RPMI7951 (cell line): ENCODE measurements at regions not wholly inside any gene's neighbourhood (a gene's known extent, or its start where the extent isn't known, plus 50 kb on each side); places are given as distances from the start of the nearest gene placed in this dataset.
"Not testable (repeated sequence)": the region's sequence is repeated elsewhere in the genome, so short reads cannot be mapped to it uniquely, and the experiment has no call there.

Experiments
- DNase-seq: peaks from one replicate; pipeline ENCODE4 v3.0.0-alpha.2; 2012; ENCODE audit warnings: low read depth

DNA sequence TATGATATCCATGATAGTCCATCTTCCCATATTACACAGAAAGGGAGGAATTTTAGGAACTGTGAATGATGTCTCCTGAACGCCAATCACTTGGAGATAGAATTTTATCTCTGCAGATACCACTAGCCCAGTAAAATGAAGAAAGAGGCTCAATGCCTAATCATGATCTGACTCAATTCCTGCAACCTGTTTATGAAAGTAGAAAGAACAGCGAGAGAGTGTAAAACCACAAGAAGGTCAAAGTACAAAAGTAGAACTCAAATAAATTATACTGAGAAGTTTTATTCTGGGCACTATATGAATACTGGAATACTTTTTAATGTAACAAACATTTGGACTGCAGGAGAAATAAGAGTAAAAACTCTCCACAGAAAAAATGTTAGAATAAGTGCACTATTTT is 892.1 kb upstream of the DDX18 start:
- no peak for DNase-seq

DNA sequence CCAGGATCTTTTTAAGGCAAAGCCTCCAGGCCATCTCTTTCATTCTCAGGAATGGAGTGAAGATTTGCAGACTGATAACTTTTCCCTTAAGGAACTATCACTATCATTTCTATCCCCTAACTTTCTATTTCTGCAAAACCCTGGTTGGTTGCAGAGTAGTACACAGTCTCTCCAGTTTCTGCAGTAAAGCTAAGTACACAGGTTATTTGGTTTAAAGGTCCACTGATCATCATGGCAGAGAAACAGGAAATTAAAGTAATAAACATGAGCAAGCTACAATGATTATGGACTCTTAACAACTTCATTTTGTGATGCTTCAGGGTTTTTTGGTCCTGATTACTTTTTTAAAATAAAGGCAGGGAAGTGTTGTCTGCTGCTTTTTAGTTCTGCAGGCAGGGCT is 890.0 kb upstream of the DDX18 start:
- no peak for DNase-seq

DNA sequence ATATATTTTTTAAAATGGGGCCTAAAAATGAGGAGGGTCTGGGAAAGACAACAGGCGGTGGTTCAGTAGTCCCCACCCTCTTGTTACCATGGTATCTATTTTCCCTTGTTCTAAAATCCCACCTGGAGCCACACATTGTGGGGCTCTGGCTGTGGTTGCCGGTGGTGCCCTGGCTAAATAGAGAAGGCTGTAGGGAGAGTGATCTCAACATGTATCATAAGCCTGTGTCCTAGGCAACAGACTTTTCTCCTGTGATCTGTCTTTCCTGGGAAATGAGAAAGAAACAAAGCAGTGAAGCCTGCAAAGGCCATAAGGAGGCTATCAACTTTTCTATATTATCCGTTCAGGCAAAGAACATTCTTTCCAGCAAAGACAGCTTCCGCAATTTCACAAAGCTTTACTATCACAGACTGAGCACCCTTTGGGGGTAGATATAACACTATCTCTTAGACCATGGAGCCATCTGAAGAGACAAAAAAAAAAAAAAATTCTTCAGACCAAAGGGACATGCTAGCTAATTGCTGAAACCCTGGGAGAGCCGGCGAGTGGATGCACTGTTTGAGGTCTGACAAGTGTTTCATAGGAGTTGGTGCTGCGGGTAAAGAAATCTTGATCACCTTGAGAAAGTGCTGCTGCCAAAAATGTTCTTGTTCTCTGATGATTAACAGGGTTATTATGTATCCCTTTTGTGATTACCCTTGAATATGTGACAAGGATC is 879.2 kb upstream of the DDX18 start:
- no peak for DNase-seq

DNA sequence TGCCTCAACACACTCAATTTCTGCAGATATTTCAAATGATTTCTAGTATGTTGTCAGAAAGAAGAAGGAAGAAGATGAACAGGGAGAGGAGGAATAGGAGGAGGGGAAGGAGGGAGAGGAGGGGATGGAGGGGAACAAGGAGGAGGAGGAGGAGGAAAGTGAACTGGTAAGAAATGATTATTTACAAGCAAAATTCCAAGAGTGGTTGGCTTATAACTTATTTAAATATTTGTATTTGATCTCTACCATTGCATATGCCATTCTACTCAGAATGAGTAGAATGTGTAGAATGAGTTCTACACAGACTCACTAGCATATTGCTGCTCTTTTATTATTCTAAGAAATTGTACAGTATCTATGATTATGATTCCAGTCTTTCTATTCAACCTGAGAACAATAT is 866.2 kb upstream of the DDX18 start:
- no peak for DNase-seq

DNA sequence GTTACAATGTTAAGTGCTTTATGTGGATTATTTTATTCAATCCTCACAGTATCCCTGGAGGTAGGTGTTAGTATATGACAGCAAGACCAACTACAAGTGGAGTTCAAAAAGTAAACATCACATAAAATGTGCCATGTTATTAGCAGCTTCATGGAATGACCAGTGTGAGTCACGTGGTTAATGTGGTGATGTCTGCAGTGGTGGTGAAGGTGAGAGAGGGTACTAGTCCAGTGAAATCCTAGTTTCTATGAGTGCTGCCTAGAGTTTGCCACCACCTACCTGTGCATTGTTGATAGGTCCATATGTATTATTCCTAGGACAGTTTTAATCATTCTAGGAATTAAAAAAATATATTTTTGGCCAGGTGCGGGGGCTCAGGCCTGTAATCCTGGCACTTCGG is 865.2 kb upstream of the DDX18 start:
- no peak for DNase-seq

DNA sequence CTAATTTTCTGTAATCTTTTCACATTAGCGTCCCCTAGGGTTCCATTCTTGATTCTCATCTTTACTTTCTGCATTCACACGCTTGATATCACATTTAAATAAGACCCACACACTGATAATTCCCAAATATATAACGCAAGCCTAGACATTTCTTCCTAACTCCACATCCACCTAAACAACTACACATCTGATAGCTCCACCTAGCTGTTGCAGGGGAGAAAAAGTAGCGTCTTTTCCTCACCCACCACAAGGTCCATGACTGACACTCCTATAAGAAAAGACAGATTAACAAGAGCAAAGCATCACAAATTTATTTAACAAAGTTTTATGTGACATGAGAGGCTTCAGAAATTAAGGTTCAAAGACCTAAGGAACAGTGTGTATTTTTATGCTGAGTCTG is 862.2 kb upstream of the DDX18 start:
- no peak for DNase-seq

DNA sequence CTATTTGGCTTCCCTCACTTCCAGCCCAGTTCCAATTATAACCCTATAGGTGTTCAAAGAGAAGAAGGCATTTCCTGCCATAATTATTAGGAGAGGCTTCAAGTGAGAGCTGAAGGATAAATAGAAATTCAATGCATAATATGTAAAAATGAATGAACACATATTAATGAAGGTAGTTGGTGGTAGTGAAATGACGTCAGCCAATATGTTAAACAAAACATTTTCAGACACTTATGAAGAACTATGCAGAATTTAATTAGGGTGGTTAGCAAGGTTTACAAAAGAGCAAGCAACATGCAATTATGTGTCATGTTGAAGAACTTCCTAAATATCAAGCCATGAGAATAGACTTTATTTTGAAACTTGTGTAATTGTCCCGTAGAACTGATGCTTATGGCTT is 858.8 kb upstream of the DDX18 start:
- DNase-seq = no peak

DNA sequence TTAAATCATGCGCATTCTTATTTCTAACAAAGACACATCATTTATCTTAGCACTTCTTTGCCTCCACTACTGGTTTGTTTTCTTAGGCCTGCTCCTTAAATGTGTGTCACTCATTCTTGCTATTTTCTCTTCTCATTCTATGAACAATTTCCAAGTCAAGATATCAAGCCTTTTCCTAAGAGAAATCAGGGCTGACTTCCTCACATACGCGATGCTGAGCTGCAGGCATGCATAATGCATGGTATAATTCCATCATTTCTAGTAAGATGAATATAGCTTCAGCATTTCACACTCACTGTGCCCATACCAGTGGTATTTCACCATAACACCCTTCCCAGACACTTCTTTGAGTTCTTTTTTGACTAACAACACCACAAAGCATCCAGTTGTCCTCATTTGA is 838.9 kb upstream of the DDX18 start:
- no peak for DNase-seq

DNA sequence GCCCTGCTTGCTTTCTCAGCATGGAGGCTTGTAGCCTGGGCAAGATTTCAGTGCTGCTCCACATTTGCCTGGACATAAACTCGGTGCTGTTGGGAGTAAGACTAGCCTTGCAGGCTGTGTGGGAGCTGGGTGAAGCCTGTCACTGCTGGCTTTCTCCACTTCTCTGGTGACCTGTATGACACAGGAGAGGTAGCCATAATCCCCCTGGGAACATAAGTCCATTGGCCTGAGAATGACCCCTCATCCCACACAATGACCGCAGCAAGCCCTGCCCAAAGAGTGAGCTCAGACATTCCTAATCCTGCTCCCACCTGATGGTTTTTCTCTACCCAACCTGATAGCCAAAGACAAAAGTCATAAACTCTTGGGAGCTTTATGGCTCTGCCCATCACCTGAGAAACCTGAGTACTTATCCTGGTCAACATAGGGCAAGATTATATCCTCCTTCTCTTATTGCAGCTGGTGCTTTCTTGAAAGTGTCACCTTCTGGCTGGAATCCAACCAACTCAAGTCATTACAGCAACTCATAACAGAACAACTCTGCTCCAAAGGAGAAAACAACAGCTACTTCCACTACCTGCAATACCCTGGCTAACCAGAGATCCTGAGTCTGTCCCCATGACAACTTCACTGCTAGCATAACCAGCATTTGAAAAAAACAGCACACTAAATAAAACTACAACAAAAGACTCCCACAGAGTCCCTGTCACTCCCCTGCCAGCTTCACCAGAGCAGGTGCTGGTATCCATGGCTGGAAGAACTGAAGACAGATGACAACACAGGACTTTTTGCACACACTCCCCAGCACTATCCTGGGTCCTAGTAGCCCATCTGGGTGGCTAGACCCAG is 834.4 kb upstream of the DDX18 start:
- DNase-seq = no peak

DNA sequence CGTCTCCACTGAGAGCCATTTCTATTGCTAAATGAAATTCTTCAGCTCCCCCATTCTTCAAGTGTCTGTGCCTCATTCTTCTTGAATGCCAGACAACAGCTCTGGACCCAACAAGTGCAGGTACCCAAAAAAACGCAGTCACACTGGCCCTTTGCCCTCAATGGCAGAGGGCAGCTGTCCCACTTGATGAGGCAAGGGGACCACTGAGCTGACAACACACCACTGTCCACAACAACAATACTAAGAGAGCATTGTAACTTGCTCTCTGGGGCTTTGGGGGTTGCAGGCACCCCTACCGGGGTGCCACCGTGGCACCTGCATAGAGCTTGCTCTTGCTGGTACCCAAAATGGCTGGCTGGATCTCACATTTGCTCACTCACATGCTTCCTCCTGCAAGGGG is 827.0 kb upstream of the DDX18 start:
- no peak for DNase-seq

DNA sequence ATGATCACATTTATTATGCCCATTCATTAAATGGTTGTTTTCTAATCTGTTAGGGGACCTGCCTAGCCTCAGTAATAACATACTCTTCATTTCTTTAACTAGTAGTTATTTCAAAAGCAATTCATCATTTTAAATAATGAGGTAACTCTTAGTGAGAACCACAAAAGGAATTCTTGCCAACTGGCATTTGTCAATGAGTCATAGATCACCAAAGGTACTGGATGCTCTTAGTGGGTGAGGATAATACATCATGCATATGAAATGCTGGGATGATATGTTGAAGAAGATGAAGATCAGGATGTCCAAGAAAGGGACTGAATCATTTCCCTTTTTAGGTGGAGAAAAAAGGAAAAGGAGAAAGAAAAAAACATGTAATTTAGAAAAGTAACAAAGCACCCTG is 826.2 kb upstream of the DDX18 start:
- no peak for DNase-seq

DNA sequence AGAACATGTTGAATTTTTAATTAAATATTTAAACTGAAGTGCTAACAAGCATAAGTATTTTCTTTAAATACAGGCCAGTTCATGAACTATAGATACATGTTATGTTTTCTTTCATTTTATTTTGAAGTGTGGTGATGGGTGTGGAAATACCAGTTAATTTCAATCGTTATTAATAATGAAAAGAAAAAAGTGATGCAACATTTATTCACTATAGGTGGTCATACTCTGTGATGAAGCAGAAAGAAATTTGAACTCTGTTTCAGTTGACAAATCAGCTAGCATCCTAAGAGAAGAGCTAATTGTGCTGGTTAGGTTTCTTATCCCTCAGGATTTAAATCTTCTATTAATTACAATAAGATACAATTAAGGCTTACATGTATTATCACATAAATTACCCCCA is 795.1 kb upstream of the DDX18 start:
- no peak for DNase-seq

DNA sequence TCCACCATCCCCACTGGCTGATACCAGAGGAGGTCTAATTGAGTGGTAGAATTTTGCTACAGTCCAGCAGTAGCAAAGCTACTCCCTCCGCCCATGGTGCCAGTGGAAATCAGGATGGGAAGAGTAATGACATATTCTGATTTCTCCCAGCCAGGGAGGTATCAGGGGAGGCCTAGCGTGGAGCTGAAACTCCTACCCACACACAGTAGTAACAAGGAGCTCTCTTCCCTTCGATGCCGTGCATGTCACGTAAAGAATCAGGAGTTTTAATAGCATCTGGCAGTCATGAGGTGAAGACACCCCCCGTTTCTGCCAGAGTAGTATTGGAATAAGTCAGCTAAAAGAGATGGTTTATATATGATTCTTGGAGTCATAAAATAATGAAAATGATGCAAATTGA is 786.8 kb upstream of the DDX18 start:
- DNase-seq = no peak

DNA sequence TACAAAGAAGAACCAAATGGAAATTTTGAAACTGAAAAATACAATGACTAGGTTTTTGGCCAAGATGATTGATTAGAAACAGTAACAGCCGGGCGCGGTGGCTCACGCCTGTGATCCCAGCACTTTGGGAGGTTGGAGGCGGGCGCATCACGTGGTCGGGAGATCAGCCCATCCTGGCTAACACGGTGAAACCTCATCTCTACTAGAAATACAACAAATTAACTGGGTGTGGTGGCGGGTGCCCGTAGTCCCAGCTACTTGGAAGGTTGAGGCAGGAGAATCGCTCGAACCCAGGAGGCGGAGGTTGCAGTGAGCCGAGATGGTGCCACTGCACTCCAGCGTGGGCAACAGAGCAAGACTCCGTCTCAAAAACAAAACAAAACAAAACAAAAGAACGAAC is 785.8 kb upstream of the DDX18 start:
- not testable (repeated sequence) for DNase-seq

DNA sequence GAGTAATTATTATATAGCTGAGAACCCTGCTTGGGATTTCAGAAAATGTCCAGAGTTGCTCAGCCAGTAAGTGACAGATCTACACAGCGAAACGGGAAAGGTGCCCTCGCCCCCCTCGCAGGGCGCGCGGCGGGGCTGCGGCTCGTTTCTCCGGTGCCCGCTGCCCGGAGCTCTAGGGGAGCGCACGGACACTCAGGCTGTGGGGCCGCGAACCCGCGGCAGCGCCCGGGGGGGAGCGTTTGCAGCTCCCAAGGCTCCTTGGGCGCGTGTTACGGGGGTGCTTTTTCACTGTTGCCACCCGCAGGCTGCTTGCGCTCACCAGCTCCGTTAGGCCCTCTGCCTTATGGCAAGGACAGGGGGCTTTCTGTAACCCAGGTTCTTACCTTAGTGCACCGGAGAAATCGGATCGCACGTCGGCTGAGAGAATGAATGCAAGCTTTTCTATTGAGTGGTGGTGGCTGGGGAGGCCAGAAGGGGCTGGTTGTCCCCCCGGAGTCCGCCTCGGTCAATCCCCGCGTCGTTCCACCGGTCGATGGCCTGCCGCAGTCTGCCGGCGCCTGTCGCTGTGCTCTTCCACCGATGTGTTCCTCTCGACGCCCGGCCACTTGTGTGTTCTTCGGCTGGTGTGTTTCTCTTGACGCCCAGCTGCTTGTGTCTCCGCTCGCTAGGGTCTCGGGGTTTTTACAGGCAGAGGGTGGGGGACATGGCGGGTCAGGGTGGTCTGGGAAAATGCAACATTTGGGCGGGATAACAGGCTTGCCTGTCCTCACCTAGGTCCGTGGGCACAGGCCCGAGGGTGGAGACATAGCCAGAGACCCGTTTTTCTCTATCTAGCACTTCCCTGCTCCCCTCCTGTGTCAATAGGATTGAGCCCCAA is 758.8 kb upstream of the DDX18 start:
- no peak for DNase-seq

DNA sequence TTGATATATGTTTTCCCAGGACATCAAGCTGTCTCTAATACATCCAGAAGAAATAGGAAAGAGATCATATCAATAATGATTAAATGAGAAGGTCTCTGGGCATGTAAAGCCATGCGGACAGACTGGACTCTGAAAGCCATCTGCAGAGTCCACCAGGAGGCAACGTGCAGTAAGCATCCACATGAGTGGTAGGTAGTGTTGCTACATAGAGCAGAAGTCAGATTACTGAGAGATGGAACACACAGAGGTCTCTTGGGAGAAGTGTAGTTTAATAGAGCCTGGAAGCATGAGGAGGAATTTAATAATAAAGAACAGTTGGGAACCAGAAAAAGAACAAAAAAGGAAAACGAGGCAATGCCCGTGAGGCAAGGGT is 758.1 kb upstream of the DDX18 start:
- no peak for DNase-seq

DNA sequence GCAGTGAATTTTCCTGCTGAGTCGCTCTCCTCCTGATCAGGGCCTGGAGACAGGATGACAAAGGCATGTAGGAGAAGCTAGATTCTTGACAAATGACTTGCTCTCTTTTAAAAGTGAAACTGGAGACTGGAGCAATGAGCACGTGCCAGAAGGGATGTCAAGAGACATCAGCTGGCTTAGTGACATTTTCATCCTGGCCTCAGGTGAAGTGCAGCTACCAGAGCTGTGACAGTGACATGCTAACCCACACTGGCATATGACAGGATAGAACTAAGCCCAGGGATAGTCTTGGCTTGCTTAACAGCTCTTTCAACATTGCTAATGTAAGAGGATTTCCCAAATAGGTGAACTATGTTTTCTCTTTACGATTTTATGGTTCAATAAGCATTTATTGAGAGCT is 757.5 kb upstream of the DDX18 start:
- DNase-seq = no peak

DNA sequence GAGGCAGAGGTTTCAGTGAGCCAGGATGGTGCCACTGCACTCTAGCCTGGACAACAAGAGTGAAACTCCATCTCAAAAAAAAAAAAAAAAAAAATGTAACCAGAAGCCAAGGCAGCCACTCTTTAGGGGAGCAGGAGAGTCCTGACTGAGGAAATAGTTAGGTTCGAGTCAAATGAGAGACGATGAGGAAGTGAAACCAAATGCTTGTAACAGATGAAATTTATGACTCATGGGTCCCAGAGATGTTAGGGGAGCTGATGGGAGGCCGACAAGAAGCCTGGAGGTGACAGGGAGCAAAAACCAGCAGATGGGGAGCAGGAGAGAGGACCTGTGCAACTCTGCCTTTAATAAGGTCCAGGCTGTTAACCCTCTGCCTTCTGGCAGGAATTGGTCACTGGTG is 756.1 kb upstream of the DDX18 start:
- DNase-seq = no peak

DNA sequence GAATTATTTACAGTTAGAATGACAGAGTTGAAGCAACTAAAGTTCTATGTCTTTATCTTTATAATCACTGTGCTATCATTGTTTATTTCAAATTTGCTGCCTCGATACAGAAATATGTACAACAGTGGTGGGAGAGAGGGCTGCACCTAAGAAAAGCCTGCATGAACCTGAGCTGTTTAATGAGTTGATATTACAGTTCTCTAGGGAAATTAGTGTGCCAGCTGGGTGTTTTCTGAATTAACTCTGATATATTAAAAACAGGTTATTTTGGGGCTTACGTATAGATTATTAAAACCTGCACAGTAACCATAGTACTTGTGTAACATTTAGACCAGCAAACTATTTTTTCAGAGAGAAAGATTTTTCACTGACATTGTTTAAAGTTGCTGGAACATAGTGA is 750.5 kb upstream of the DDX18 start:
- no peak for DNase-seq

DNA sequence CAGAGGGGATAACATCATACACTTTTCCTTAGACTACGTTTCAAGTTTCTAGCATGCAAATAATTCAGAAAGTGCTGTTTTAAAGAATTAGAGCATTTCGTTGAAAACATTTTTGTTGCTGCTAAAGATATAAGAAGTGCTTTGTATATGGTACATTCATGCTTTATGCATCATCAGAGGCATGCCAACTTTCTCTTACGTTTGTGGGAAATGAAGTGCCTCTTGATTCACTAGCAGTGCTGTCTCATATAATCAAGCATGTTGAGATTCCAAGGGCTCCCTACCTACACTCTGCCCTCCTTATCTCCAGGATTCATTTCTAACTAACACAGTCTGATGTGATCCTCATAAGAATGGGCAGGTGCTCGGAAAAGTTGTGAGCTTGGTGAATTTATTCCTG is 748.6 kb upstream of the DDX18 start:
- no peak for DNase-seq

DNA sequence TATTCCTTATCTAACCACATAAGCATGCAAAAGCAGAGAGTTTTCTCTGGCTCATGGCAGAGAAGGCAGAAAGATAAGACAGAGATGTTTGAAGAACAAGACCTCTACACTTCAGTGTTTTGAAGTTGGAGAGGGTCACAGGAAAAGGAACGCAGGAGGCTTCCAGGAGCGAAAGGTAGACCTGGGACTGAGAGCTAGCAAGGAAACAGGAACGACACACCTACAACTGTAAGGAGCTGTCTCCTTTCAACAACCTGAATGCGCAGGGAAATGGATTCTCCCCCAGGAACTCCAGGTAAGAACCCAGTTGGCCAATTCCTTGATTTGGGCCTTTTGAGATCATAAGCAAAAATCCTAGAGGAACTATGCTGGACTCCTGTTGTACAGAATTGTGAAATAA is 746.6 kb upstream of the DDX18 start:
- no peak for DNase-seq

DNA sequence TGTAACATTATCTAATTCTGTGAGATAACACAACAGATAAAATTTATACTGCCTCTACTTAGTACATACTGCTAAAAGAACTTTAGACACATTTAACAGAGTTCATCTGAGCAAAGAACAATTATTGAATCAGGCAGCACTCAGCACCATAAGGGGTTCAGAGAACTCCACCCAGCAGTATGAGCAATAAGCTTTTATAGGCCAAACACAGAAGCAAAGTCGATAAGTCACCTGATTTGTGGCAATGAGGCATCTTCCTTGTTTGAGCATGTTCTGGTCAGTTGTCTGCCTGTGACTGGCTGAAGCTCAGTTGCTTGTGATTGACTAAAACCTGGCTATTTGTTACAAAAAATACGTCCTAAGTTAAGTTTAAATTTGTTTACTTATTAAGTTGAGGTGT is 746.1 kb upstream of the DDX18 start:
- DNase-seq = no peak
